Right lobe of liver (tissue), 4 donors: ENCODE measurements at regions not wholly inside any gene's neighbourhood (a gene's known extent, or its start where the extent isn't known, plus 50 kb on each side); places are given as distances from the start of the nearest gene placed in this dataset.

Experiments
- CTCF ChIP-seq, 4 donors: fragments of 200-600 bp in 3 of 4; fragments of 450-650 bp in 1 of 4; IDR thresholded peaks; one replicate each; pipeline versions ENCODE4 v1.5.1 to v1.8.0; 2016 to 2022; ENCODE audit warnings: antibody characterized with exemption in 4 of 4, mild to moderate bottlenecking in 2 of 4
- POLR2A ChIP-seq: fragments of 450-650 bp; IDR thresholded peaks from one replicate; pipeline ENCODE4 v1.6.1; 2017; ENCODE audit warnings: antibody characterized with exemption, mild to moderate bottlenecking
- donor health status: DM: no; HTN: no; CAD: no.
- donor health status: DM: no; HTN: no; CAD: no.
- donor health status: DM: no; HTN: yes; CAD: no.

DNA sequence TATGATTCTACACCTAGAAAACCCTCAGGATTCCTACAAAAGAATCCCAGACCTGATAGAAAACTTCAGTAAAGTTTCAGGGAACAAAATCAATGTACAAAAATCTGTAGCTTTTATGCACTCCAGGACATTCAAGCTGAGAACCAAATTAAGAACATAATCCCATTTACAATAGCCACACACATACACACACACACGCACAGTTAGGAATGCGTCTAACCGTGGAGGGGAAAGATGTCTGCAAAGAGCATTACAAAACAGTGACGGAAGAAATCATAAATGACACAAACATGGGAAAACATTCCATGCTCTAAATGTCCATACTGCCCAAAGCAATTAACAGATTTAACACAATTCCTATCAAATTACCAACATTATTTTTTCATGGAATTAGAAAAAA is 51.4 kb upstream of the CAST start:
- TF ChIP-seq CTCF (IDR thresholded peaks at IDR 0.05) (no peak), POLR2A (no peak)
